ENCODE measurements at regions not wholly inside any gene's neighbourhood (a gene's known extent, or its start where the extent isn't known, plus 50 kb on each side); places are given as distances from the start of the nearest gene placed in this dataset.

DNA sequence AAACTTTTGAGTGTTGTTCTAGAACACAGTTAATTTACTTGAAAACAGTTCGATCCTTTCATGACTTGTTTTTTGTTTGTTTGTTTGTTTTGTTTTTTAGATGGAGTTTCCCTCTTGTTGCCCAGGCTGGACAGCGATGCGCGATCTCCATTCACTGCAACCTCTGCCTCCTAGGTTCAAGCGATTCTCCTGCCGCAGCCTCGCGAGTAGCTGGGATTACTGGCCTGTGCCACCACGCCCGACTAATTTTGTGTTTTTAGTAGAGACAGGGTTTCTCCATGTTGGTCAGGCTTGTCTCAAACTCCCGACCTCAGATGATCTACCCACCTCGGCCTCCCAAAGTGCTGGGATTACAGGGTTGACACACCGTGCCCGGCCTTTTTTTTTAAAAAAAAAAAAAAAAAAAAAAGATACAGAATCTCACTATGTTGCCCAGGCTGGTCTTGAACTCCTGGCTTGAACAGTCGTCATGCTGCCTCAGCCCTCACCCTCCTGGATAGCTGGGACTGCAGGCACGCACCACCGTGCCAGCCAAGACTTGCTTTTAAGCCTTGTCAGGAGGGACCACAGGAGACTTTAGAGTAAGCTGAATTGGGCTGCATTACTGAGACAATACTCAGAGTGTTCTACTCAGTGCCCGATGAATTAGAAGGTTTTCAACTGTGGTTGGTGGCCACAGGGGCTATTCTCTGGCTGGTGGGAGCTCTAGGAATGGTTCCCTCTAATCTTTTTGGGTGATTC is 76.7 kb upstream of the SLC22A16 start:
- FAIRE-seq (no peak), ATAC-seq (no peak), DNase-seq (ENCODE audit: extremely low read depth in 1 of 4, low spot score in 3 of 4) (no peak)
- CTCF ChIA-PET (ENCODE audit: low intra/inter-chr PET ratio): no interaction called here
- no peak overlapping the region for H3K4me3 ChIP-seq
- no peak overlapping the region for H3K4me2 ChIP-seq (ENCODE audit: insufficient read depth, low read length)
- POLR2A ChIA-PET: interaction anchor here (0.6 kb wide), 2 partner anchors 323 kb away, joined by 3 read pairs; no protein-coding TSS in a partner anchor
- no TSS peak for BruUV-seq (replicated peaks)
- H3K4me1 ChIP-seq (replicated peaks in 1 of 2; ENCODE audit: control insufficient read depth in 2 of 2, insufficient read depth in 2 of 2, low read length in 2 of 2): no peaks in the 10 kb centered on the region
- in situ Hi-C loops (cut with MboI): no loop called here
- peaks cover 12 to 39% of the 10 kb centered on the region in 2 experiments for H3K27me3 ChIP-seq (ENCODE audit: control insufficient read depth in 2 of 2, insufficient read depth in 2 of 2, low read length in 2 of 2)
- H3K27ac ChIP-seq (ENCODE audit: extremely low read depth, low read depth, low read length): no peak overlapping the region
- H3K9me3 ChIP-seq (replicated peaks; ENCODE audit: control insufficient read depth, insufficient read depth, low read depth, low read length): peaks cover 5% of the 10 kb centered on the region
- no peak overlapping the region for H2AFZ ChIP-seq (ENCODE audit: low read depth, low read length)
- no peak overlapping the region for H3K9ac ChIP-seq (ENCODE audit: insufficient read depth in 1 of 2, low read depth in 2 of 2, low read length in 2 of 2)
- H3K9me1 ChIP-seq (ENCODE audit: control insufficient read depth, insufficient read depth, low read length): no peaks in the 10 kb centered on the region
- no peaks in the 10 kb centered on the region for H3K36me3 ChIP-seq (ENCODE audit: control insufficient read depth, insufficient read depth, low read length)
- 3% methylated on average over 15 of the region's 18 CpGs for WGBS (ENCODE audit: insufficient coverage, low coverage, missing lambda C conversion rate)
- intact Hi-C loops (cut with micrococcal nuclease): no loop called here
- no peaks in the 10 kb centered on the region for H4K20me1 ChIP-seq (replicated peaks; ENCODE audit: control insufficient read depth, insufficient read depth, low read length)
- H3K79me2 ChIP-seq (ENCODE audit: control insufficient read depth, insufficient read depth, low read length): no peaks in the 10 kb centered on the region
- TF ChIP-seq CBX1 (IDR thresholded peaks at IDR 0.05; ENCODE audit: low read depth) (no peak), DPF2 (IDR thresholded peaks at IDR 0.05) (no peak), NFATC3 (IDR thresholded peaks at IDR 0.05) (no peak), FOXA3 (CRISPR knock-in tag; conservative IDR thresholded peaks at IDR 0.05 in 1 of 2, IDR thresholded peaks at IDR 0.05 in 1 of 2) (no peak), ZNF239 (CRISPR knock-in tag; IDR thresholded peaks at IDR 0.05) (no peak), HMG20B (CRISPR knock-in tag; IDR thresholded peaks at IDR 0.05) (no peak), ZNF75A (CRISPR knock-in tag; IDR thresholded peaks at IDR 0.05) (no peak), TAF15 (IDR thresholded peaks at IDR 0.05; ENCODE audit: low read depth, low read length) (no peak), MCM5 (IDR thresholded peaks at IDR 0.05; ENCODE audit: low read depth) (no peak), HDAC8 (tag; IDR thresholded peaks at IDR 0.05) (no peak), POLR2B (IDR thresholded peaks at IDR 0.05; ENCODE audit: low read depth, partially characterized antibody) (no peak), ESRRA (IDR thresholded peaks at IDR 0.05; ENCODE audit: borderline replicate concordance, low read depth) (no peak), POLR2A (conservative IDR thresholded peaks at IDR 0.05) (no peak), SRSF3 (IDR thresholded peaks at IDR 0.05; ENCODE audit: insufficient read depth, low read length) (no peak), KDM5B (IDR thresholded peaks at IDR 0.05; ENCODE audit: insufficient replicate concordance, low read depth, low read length) (no peak), MYC (IDR thresholded peaks at IDR 0.05; ENCODE audit: low read depth, low read length) (no peak), MYC (CRISPR knock-in tag; IDR thresholded peaks at IDR 0.05; ENCODE audit: borderline replicate concordance, low read depth) (no peak)
- TF ChIP-seq, protein P1, sequence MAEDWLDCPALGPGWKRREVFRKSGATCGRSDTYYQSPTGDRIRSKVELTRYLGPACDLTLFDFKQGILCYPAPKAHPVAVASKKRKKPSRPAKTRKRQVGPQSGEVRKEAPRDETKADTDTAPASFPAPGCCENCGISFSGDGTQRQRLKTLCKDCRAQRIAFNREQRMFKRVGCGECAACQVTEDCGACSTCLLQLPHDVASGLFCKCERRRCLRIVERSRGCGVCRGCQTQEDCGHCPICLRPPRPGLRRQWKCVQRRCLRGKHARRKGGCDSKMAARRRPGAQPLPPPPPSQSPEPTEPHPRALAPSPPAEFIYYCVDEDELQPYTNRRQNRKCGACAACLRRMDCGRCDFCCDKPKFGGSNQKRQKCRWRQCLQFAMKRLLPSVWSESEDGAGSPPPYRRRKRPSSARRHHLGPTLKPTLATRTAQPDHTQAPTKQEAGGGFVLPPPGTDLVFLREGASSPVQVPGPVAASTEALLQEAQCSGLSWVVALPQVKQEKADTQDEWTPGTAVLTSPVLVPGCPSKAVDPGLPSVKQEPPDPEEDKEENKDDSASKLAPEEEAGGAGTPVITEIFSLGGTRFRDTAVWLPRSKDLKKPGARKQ (CRISPR knock-in tag; IDR thresholded peaks at IDR 0.05): no peak
- TF ChIP-seq, protein P2, sequence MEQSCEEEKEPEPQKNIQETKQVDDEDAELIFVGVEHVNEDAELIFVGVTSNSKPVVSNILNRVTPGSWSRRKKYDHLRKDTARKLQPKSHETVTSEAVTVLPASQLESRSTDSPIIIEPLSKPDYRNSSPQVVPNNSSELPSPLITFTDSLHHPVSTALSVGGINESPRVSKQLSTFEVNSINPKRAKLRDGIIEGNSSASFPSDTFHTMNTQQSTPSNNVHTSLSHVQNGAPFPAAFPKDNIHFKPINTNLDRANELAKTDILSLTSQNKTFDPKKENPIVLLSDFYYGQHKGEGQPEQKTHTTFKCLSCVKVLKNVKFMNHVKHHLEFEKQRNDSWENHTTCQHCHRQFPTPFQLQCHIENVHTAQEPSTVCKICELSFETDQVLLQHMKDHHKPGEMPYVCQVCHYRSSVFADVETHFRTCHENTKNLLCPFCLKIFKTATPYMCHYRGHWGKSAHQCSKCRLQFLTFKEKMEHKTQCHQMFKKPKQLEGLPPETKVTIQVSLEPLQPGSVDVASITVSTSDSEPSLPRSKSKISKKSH (CRISPR knock-in tag; IDR thresholded peaks at IDR 0.05): no peak
- TF ChIP-seq, protein P3, sequence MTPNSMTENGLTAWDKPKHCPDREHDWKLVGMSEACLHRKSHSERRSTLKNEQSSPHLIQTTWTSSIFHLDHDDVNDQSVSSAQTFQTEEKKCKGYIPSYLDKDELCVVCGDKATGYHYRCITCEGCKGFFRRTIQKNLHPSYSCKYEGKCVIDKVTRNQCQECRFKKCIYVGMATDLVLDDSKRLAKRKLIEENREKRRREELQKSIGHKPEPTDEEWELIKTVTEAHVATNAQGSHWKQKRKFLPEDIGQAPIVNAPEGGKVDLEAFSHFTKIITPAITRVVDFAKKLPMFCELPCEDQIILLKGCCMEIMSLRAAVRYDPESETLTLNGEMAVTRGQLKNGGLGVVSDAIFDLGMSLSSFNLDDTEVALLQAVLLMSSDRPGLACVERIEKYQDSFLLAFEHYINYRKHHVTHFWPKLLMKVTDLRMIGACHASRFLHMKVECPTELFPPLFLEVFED (CRISPR knock-in tag; conservative IDR thresholded peaks at IDR 0.05): no peak

All from K562 (cell line).